ENCODE measurements at regions not wholly inside any gene's neighbourhood (a gene's known extent, or its start where the extent isn't known, plus 50 kb on each side); places are given as distances from the start of the nearest gene placed in this dataset.

GRCh38 chr12:91506452-91506851 lies 323.8 kb upstream of the DCN start:
- TF ChIP-seq POLR2A (IDR thresholded peaks at IDR 0.05): no peak
- no peak for TF ChIP-seq EP300 (IDR thresholded peaks at IDR 0.05)
- no peak for TF ChIP-seq CTCF (IDR thresholded peaks at IDR 0.05)
- no peak for TF ChIP-seq POLR2AphosphoS5 (IDR thresholded peaks at IDR 0.05)
- Histone ChIP-seq H3K27me3 (no peaks in the 10 kb centered on the region), H3K4me3 (no peak overlapping the region), H3K9me3 (no peaks in the 10 kb centered on the region), H3K4me1 (no peaks in the 10 kb centered on the region), H3K27ac (no peak overlapping the region), H3K36me3 (no peaks in the 10 kb centered on the region)
- no peak for DNase-seq
- 69 to 73% methylated on average over 2 of the region's 2 CpGs for WGBS, 2 donors
- ATAC-seq (ENCODE audit: low FRiP score in 2 of 2): no peak

GRCh38 chr12:91505006-91505405 lies 322.4 kb upstream of the DCN start:
- Histone ChIP-seq H3K27me3 (no peaks in the 10 kb centered on the region), H3K27ac (no peak overlapping the region), H3K9me3 (no peaks in the 10 kb centered on the region), H3K4me3 (no peak overlapping the region), H3K36me3 (no peaks in the 10 kb centered on the region), H3K4me1 (no peaks in the 10 kb centered on the region)
- TF ChIP-seq CTCF (IDR thresholded peaks at IDR 0.05) (no peak), POLR2AphosphoS5 (IDR thresholded peaks at IDR 0.05) (no peak), EP300 (IDR thresholded peaks at IDR 0.05) (no peak), POLR2A (IDR thresholded peaks at IDR 0.05) (no peak)
- no peak for ATAC-seq (ENCODE audit: low FRiP score in 2 of 2)
- no peak for DNase-seq

GRCh38 chr12:91502208-91502607 lies 319.6 kb upstream of the DCN start:
- DNase-seq (no peak), ATAC-seq (ENCODE audit: low FRiP score in 2 of 2) (peak in 1 of 2 donors; percentile 51)
- WGBS, 2 donors: 84 to 86% methylated on average over 4 of the region's 4 CpGs
- TF ChIP-seq POLR2AphosphoS5 (IDR thresholded peaks at IDR 0.05): no peak
- TF ChIP-seq POLR2A (IDR thresholded peaks at IDR 0.05): no peak
- TF ChIP-seq EP300 (IDR thresholded peaks at IDR 0.05): no peak
- TF ChIP-seq CTCF (IDR thresholded peaks at IDR 0.05): no peak
- Histone ChIP-seq H3K27ac (no peak overlapping the region), H3K4me3 (no peak overlapping the region), H3K27me3 (no peaks in the 10 kb centered on the region), H3K9me3 (no peaks in the 10 kb centered on the region), H3K4me1 (no peaks in the 10 kb centered on the region), H3K36me3 (no peaks in the 10 kb centered on the region)

GRCh38 chr12:91496337-91496736 lies 313.7 kb upstream of the DCN start:
- no peak for DNase-seq
- no peak for ATAC-seq (ENCODE audit: low FRiP score in 2 of 2)
- Histone ChIP-seq H3K4me3 (no peak overlapping the region), H3K27me3 (no peaks in the 10 kb centered on the region), H3K27ac (no peak overlapping the region), H3K4me1 (no peaks in the 10 kb centered on the region), H3K9me3 (no peaks in the 10 kb centered on the region), H3K36me3 (no peaks in the 10 kb centered on the region)
- WGBS, 2 donors: 67 to 78% methylated on average over 3 of the region's 3 CpGs
- TF ChIP-seq EP300 (IDR thresholded peaks at IDR 0.05) (no peak), POLR2AphosphoS5 (IDR thresholded peaks at IDR 0.05) (no peak), POLR2A (IDR thresholded peaks at IDR 0.05) (no peak), CTCF (IDR thresholded peaks at IDR 0.05) (no peak)

GRCh38 chr12:91493308-91493707 lies 310.7 kb upstream of the DCN start:
- H3K4me3 ChIP-seq: no peak overlapping the region
- DNase-seq (no peak), ATAC-seq (ENCODE audit: low FRiP score in 2 of 2) (no peak)
- H3K4me1 ChIP-seq: no peaks in the 10 kb centered on the region
- no peaks in the 10 kb centered on the region for H3K36me3 ChIP-seq
- TF ChIP-seq POLR2AphosphoS5 (IDR thresholded peaks at IDR 0.05) (no peak), EP300 (IDR thresholded peaks at IDR 0.05) (no peak), POLR2A (IDR thresholded peaks at IDR 0.05) (no peak), CTCF (IDR thresholded peaks at IDR 0.05) (no peak)
- H3K27me3 ChIP-seq: no peaks in the 10 kb centered on the region
- H3K27ac ChIP-seq: no peak overlapping the region
- H3K9me3 ChIP-seq: no peaks in the 10 kb centered on the region
